Natural killer cell (primary cell): ENCODE measurements at regions not wholly inside any gene's neighbourhood (a gene's known extent, or its start where the extent isn't known, plus 50 kb on each side); places are given as distances from the start of the nearest gene placed in this dataset.

Experiments
- ATAC-seq, 3 donors: fragments of 150-1000 bp in 2 of 3; fragments of 200-7000 bp in 1 of 3; cut with Tn5 transposase; 1 replicate in 1 of 3; 2 replicates in 2 of 3; pipeline ENCODE4 v1.10.0; 2021; ENCODE audit warnings: mild to moderate bottlenecking in 2 of 3, moderate library complexity in 2 of 3
- DNase-seq, 2 donors: peaks; one replicate each; pipeline versions ENCODE4 v3.0.0 to v3.0.0-alpha.2; 2013 to 2021; ENCODE audit warnings: mixed read lengths in 1 of 2
- H3K27ac ChIP-seq: one replicate; pipeline ENCODE4 v1.5.1; 2013; ENCODE audit warnings: mild to moderate bottlenecking, low read length
- H3K27me3 ChIP-seq: one replicate; pipeline ENCODE4 v1.6.1; 2013; ENCODE audit warnings: low read length; ENCODE audit not compliant: control insufficient read depth, insufficient read depth
- H3K36me3 ChIP-seq: one replicate; pipeline ENCODE4 v1.6.1; 2013; ENCODE audit warnings: low read length; ENCODE audit not compliant: control insufficient read depth, insufficient read depth
- H3K4me1 ChIP-seq: one replicate; pipeline ENCODE4 v1.6.1; 2013; ENCODE audit warnings: low read length; ENCODE audit not compliant: control insufficient read depth, insufficient read depth
- H3K4me3 ChIP-seq: one replicate; pipeline ENCODE4 v1.5.1; 2013; ENCODE audit warnings: low read length
- H3K9me3 ChIP-seq: one replicate; pipeline ENCODE4 v1.6.1; 2013; ENCODE audit warnings: low read length; ENCODE audit not compliant: control insufficient read depth, insufficient read depth
- H3K27ac Mint-ChIP-seq, 2 donors: one replicate each; pipeline ENCODE4 v1.8.0; 2022; ENCODE audit warnings: mild to moderate bottlenecking in 2 of 2, mixed read lengths in 2 of 2, moderate library complexity in 1 of 2
- H3K27me3 Mint-ChIP-seq, 2 donors: one replicate each; pipeline ENCODE4 v1.8.0; 2022; ENCODE audit warnings: low read depth in 2 of 2, mixed read lengths in 2 of 2
- H3K36me3 Mint-ChIP-seq: one replicate; pipeline ENCODE4 v1.8.0; 2022; ENCODE audit warnings: mixed read lengths
- H3K4me1 Mint-ChIP-seq, 2 donors: one replicate each; pipeline ENCODE4 v1.8.0; 2022; ENCODE audit warnings: mixed read lengths in 2 of 2
- H3K4me3 Mint-ChIP-seq: one replicate; pipeline ENCODE4 v1.8.0; 2022; ENCODE audit warnings: mild to moderate bottlenecking, moderate library complexity, mixed read lengths
- H3K9me3 Mint-ChIP-seq, 2 donors: one replicate each; pipeline ENCODE4 v1.8.0; 2022; ENCODE audit warnings: mixed read lengths in 2 of 2
- CTCF ChIP-seq: fragments of 200-600 bp; IDR thresholded peaks from one replicate; pipeline ENCODE4 v1.8.0; 2022; ENCODE audit warnings: antibody characterized with exemption
- WGBS: methylation state at CpG from one replicate; pipeline ENCODE4 v1.1.7; 2013; ENCODE audit warnings: missing lambda C conversion rate; ENCODE audit not compliant: insufficient coverage; 5-methylcytosine and 5-hydroxymethylcytosine counted together
- intact Hi-C: fragments of 100-400 bp; cut with micrococcal nuclease; formaldehyde crosslinking; loops from one replicate; pipeline ENCODE4 v1.14.2; 2022

DNA sequence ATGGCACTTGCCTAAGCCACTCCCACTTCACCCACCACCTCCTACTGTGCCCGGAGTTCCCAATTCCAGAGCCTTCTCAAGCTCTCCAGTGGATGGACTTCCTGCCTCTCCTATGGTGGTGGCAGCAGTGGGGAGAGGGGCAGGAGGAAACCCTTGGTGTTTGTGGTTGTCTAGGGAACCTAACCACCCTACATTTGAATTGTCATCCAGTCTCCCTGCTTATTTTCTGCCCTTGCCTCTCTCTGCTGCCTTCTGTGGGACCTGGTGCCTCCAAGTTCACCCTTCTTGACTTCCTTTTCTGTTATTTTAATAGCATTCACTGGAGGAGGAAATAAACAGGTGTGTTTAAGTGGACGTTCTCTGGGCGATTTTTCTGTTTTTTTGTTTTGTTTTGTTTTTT, 50.0 kb upstream of the HPCAL1 start:
- Histone ChIP-seq H3K27me3 (no peaks in the 10 kb centered on the region), H3K9me3 (no peaks in the 10 kb centered on the region), H3K27ac (no peak overlapping the region), H3K36me3 (no peaks in the 10 kb centered on the region), H3K4me1 (peaks cover 48% of the 10 kb centered on the region), H3K4me3 (no peak overlapping the region)
- peaks cover 33 to 42% of the 10 kb centered on the region in 2 donors for H3K4me1 Mint-ChIP-seq
- no peak overlapping the region for H3K4me3 Mint-ChIP-seq
- intact Hi-C loops, result no loop called here
- H3K27ac Mint-ChIP-seq, result no peak overlapping the region
- peaks cover 0 to 3% of the 10 kb centered on the region in 2 donors for H3K27me3 Mint-ChIP-seq
- WGBS, result 38% methylated on average over 2 of the region's 3 CpGs
- ATAC-seq (no peak), DNase-seq (no peak)
- peaks cover 14% of the 10 kb centered on the region for H3K36me3 Mint-ChIP-seq
- no peak for TF ChIP-seq CTCF
- peaks cover 4 to 5% of the 10 kb centered on the region in 2 donors for H3K9me3 Mint-ChIP-seq
